H1 (cell line): ENCODE measurements at regions not wholly inside any gene's neighbourhood (a gene's known extent, or its start where the extent isn't known, plus 50 kb on each side); places are given as distances from the start of the nearest gene placed in this dataset.
"Not testable (repeated sequence)": the region's sequence is repeated elsewhere in the genome, so short reads cannot be mapped to it uniquely, and the experiment has no call there.

Source experiments
- CTCF ChIA-PET: fragments of 300-600 bp; sonication (Branson Sonifier 250); formaldehyde crosslinking; loops from one replicate; lab custom pipeline; 2021; ENCODE audit not compliant: partially characterized antibody; lab: Charles Lee
- POLR2A ChIA-PET: fragments of 300-600 bp; sonication (Branson Sonifier 250); formaldehyde crosslinking; loops from one replicate; lab custom pipeline; 2021; ENCODE audit warnings: inconsistent platforms; ENCODE audit not compliant: partially characterized antibody; lab: Charles Lee
- DNase-seq, 2 experiments: peaks; one replicate each; pipeline versions ENCODE4 v3.0.0 to v3.0.0-alpha.2; 2010 to 2022; ENCODE audit warnings: low spot score in 2 of 2, low read depth in 1 of 2, mixed read lengths in 1 of 2
- FAIRE-seq: peaks from 2 replicates; lab custom pipeline; 2011; peaks lifted over from hg19 to GRCh38; lab: Jason Lieb, UNC
- H2AFZ ChIP-seq: 2 replicates; pipeline ENCODE4 v1.8.1; 2012; ENCODE audit warnings: low read length, inconsistent platforms
- H2AK5ac ChIP-seq: 2 replicates; pipeline ENCODE4 v1.6.1; 2013; ENCODE audit warnings: low read depth, low read length
- H2BK120ac ChIP-seq: replicated peaks from 2 replicates; pipeline ENCODE3; 2013; ENCODE audit warnings: low read depth, low read length, inconsistent platforms
- H2BK12ac ChIP-seq: 2 replicates; pipeline ENCODE4 v1.6.1; 2013; ENCODE audit warnings: low read depth, low read length
- H2BK15ac ChIP-seq: 2 replicates; pipeline ENCODE4 v1.6.1; 2013; ENCODE audit warnings: low read length
- H2BK20ac ChIP-seq: 2 replicates; pipeline ENCODE4 v1.6.1; 2013; ENCODE audit warnings: low read length
- H2BK5ac ChIP-seq: 2 replicates; pipeline ENCODE4 v1.6.1; 2013; ENCODE audit warnings: low read depth, low read length
- H3K14ac ChIP-seq: 2 replicates; pipeline ENCODE4 v1.6.1; 2013; ENCODE audit warnings: inconsistent platforms; ENCODE audit not compliant: insufficient read length
- H3K18ac ChIP-seq: 2 replicates; pipeline ENCODE4 v1.6.1; 2013; ENCODE audit warnings: low read length; ENCODE audit errors: extremely low read depth
- H3K23ac ChIP-seq: 2 replicates; pipeline ENCODE4 v1.6.1; 2013; ENCODE audit warnings: inconsistent platforms; ENCODE audit not compliant: insufficient read length
- H3K23me2 ChIP-seq: 2 replicates; pipeline ENCODE4 v1.6.1; 2013; ENCODE audit warnings: low read depth, low read length
- H3K27ac ChIP-seq: 2 replicates; pipeline ENCODE4 v1.6.1; 2011; ENCODE audit warnings: low read depth, low read length, inconsistent platforms
- H3K27me3 ChIP-seq, 4 experiments: replicated peaks in 1 of 4; 1 replicate in 1 of 4; 2 replicates in 3 of 4; pipeline versions ENCODE4 v1.6.1 to v1.8.1; 2011 to 2013; ENCODE audit warnings: low read length in 3 of 4, mild to moderate bottlenecking in 3 of 4, inconsistent platforms in 2 of 4, mixed read lengths in 2 of 4, moderate library complexity in 1 of 4; ENCODE audit not compliant: control insufficient read depth in 3 of 4, insufficient read depth in 3 of 4; ENCODE audit errors: extremely low read depth in 1 of 4
- H3K36me3 ChIP-seq, 4 experiments: 2 replicates each; pipeline versions ENCODE4 v1.6.1 to v1.8.1; 2011 to 2013; ENCODE audit warnings: mild to moderate bottlenecking in 4 of 4, low read length in 3 of 4, moderate library complexity in 2 of 4, control low read depth in 1 of 4, inconsistent platforms in 1 of 4; ENCODE audit not compliant: insufficient read depth in 4 of 4, control insufficient read depth in 2 of 4
- H3K4ac ChIP-seq: replicated peaks from 2 replicates; pipeline ENCODE3; 2013; ENCODE audit warnings: low read length, low read depth, mixed read lengths, inconsistent platforms; ENCODE audit not compliant: insufficient read length
- H3K4me1 ChIP-seq, 4 experiments: replicated peaks in 1 of 4; 1 replicate in 1 of 4; 2 replicates in 3 of 4; pipeline versions ENCODE4 v1.6.1 to v1.8.1; 2011 to 2013; ENCODE audit warnings: low read length in 3 of 4, inconsistent platforms in 2 of 4, mixed read lengths in 1 of 4; ENCODE audit not compliant: insufficient read depth in 4 of 4, control insufficient read depth in 3 of 4
- H3K4me2 ChIP-seq, 2 experiments: 2 replicates each; pipeline versions ENCODE4 v1.6.1 to v1.8.1; 2011 to 2013; ENCODE audit warnings: low read depth in 2 of 2, low read length in 2 of 2, control low read depth in 1 of 2, inconsistent platforms in 1 of 2, mild to moderate bottlenecking in 1 of 2; ENCODE audit not compliant: insufficient read depth in 1 of 2
- H3K4me3 ChIP-seq, 4 experiments: fragments of 200-600, 300-600 bp in 1 of 4; sonication (generic), shearing (Covaris generic), sonication (Bioruptor Twin) in 1 of 4; 2 replicates each; pipeline versions ENCODE4 v1.5.1 to v1.8.1; 2011 to 2016; ENCODE audit warnings: low read length in 4 of 4, low read depth in 3 of 4, control low read depth in 2 of 4, inconsistent platforms in 2 of 4, mild to moderate bottlenecking in 2 of 4, mixed read lengths in 1 of 4, moderate library complexity in 1 of 4; ENCODE audit not compliant: insufficient read depth in 2 of 4; ENCODE audit errors: extremely low read depth in 1 of 4
- H3K56ac ChIP-seq: replicated peaks from 2 replicates; pipeline ENCODE3; 2013; ENCODE audit warnings: low read depth, mild to moderate bottlenecking, mixed read lengths, low read length, inconsistent platforms; ENCODE audit not compliant: insufficient read length
- H3K79me1 ChIP-seq: 2 replicates; pipeline ENCODE4 v1.6.1; 2013; ENCODE audit warnings: low read depth, low read length, control low read depth
- H3K79me2 ChIP-seq, 2 experiments: 2 replicates each; pipeline versions ENCODE4 v1.6.1 to v1.8.1; 2012 to 2013; ENCODE audit warnings: low read length in 2 of 2, mild to moderate bottlenecking in 2 of 2, inconsistent platforms in 1 of 2; ENCODE audit not compliant: insufficient read depth in 2 of 2, control insufficient read depth in 1 of 2
- H3K9ac ChIP-seq, 4 experiments: replicated peaks in 1 of 4; 1 replicate in 1 of 4; 2 replicates in 3 of 4; pipeline versions ENCODE4 v1.6.1 to v1.8.1; 2011 to 2013; ENCODE audit warnings: low read depth in 3 of 4, low read length in 3 of 4, control low read depth in 2 of 4, mild to moderate bottlenecking in 2 of 4, moderate library complexity in 2 of 4, inconsistent platforms in 1 of 4; ENCODE audit errors: extremely low read depth in 1 of 4
- H3K9me3 ChIP-seq, 2 experiments: 2 replicates each; pipeline versions ENCODE4 v1.6.1 to v1.8.1; 2012 to 2013; ENCODE audit warnings: mild to moderate bottlenecking in 2 of 2, moderate library complexity in 2 of 2, control low read depth in 1 of 2, inconsistent platforms in 1 of 2, low read depth in 1 of 2, low read length in 1 of 2, mixed read lengths in 1 of 2; ENCODE audit not compliant: insufficient read depth in 2 of 2
- H4K20me1 ChIP-seq, 2 experiments: replicated peaks in 1 of 2; 2 replicates each; pipeline versions ENCODE3 to v1.8.1; 2011 to 2013; ENCODE audit warnings: inconsistent platforms in 2 of 2, low read length in 2 of 2, mild to moderate bottlenecking in 1 of 2; ENCODE audit not compliant: insufficient read depth in 2 of 2, control insufficient read depth in 1 of 2
- H4K5ac ChIP-seq: 2 replicates; pipeline ENCODE4 v1.6.1; 2013; ENCODE audit warnings: low read length, low read depth, mixed read lengths, inconsistent platforms; ENCODE audit not compliant: insufficient read length
- H4K8ac ChIP-seq: 2 replicates; pipeline ENCODE4 v1.8.0; 2013; ENCODE audit warnings: mild to moderate bottlenecking, moderate library complexity, low read length, inconsistent platforms; ENCODE audit not compliant: insufficient read depth; ENCODE audit errors: extremely low read depth
- H4K91ac ChIP-seq: replicated peaks from 2 replicates; pipeline ENCODE3; 2013; ENCODE audit warnings: low read length, mixed read lengths, inconsistent platforms; ENCODE audit not compliant: insufficient read length
- CBX5 ChIP-seq: fragments of 300-800, 300-1000 bp; sonication (generic); IDR thresholded peaks from 2 replicates; pipeline ENCODE4 v1.7.1; 2016; ENCODE audit warnings: antibody characterized with exemption, low read length, low read depth
- WGBS, 2 experiments: shearing (Covaris generic) in 1 of 2; methylation state at CpG; one replicate each; pipeline versions ENCODE4 v1.1.6 to v1.1.7; 2013 to 2015; ENCODE audit warnings: low lambda C conversion rate in 2 of 2, mixed read lengths in 2 of 2, inconsistent platforms in 1 of 2, low coverage in 1 of 2, missing lambda C conversion rate in 1 of 2; ENCODE audit not compliant: insufficient replicate concordance in 2 of 2, insufficient coverage in 1 of 2, insufficient read length in 1 of 2; ENCODE audit errors: extremely low coverage in 1 of 2, missing lambda C conversion rate in 1 of 2; 5-methylcytosine and 5-hydroxymethylcytosine counted together

GRCh38 chr4:49118379-49119212 is 132.5 kb downstream of the CWH43 start:
- H3K4ac ChIP-seq, H3K27ac ChIP-seq, H2BK20ac ChIP-seq, H3K14ac ChIP-seq, H4K5ac ChIP-seq, H3K79me1 ChIP-seq, H3K4me1 ChIP-seq, CTCF ChIA-PET, H2AK5ac ChIP-seq, H2BK15ac ChIP-seq, H2BK120ac ChIP-seq, H3K23ac ChIP-seq, H2BK12ac ChIP-seq, H4K20me1 ChIP-seq, H3K4me2 ChIP-seq, H3K18ac ChIP-seq, H3K79me2 ChIP-seq, H2AFZ ChIP-seq, H3K36me3 ChIP-seq, POLR2A ChIA-PET, DNase-seq, H4K8ac ChIP-seq, H4K91ac ChIP-seq, H2BK5ac ChIP-seq, FAIRE-seq, H3K27me3 ChIP-seq: not testable (repeated sequence)
- 64 to 100% methylated on average over 7 to 16 of the region's 16 CpGs for WGBS, 2 experiments
- Histone ChIP-seq H3K9me3 (peaks cover 37 to 72% of the 10 kb centered on the region in 2 experiments), H3K4me3 (peak overlapping the region in 1 of 4 experiments; percentile 8; a peak in 2 of 8 replicates), H3K23me2 (peaks cover 37% of the 10 kb centered on the region; the same call in 1 of the 2 replicates), H3K9ac (peak overlapping the region in 1 of 4 experiments; percentile 11; a peak in 1 of 7 replicates), H3K56ac (peak overlapping the region; percentile 60)
- peak; percentile 90; the same call in 1 of the 2 replicates for TF ChIP-seq CBX5
